ENCODE measurements at regions not wholly inside any gene's neighbourhood (a gene's known extent, or its start where the extent isn't known, plus 50 kb on each side); places are given as distances from the start of the nearest gene placed in this dataset.

- ChIA-PET CTCF (no interaction called here), POLR2A (no interaction called here)
- H3K4me1 ChIP-seq (ENCODE audit: control insufficient read depth, insufficient read depth, low read length) = no peaks in the 10 kb centered on the region
- H3K4me3 ChIP-seq (ENCODE audit: low read depth, low read length) = no peak overlapping the region
- TF ChIP-seq ZFP3 (tag by site-specific recombination; IDR thresholded peaks at IDR 0.05; ENCODE audit: low read depth) (no peak), ZNF239 (tag by site-specific recombination; IDR thresholded peaks at IDR 0.05) (no peak), ZIC2 (tag by site-specific recombination; IDR thresholded peaks at IDR 0.05) (no peak), REST (tag by site-specific recombination; IDR thresholded peaks at IDR 0.05) (no peak), ZNF785 (tag by site-specific recombination; IDR thresholded peaks at IDR 0.05) (no peak), ZNF114 (tag by site-specific recombination; IDR thresholded peaks at IDR 0.05) (no peak), ZNF621 (tag by site-specific recombination; IDR thresholded peaks at IDR 0.05) (no peak), ZNF521 (tag by site-specific recombination; IDR thresholded peaks at IDR 0.05) (no peak), GLIS2 (tag by site-specific recombination; IDR thresholded peaks at IDR 0.05) (no peak), ZNF202 (tag by site-specific recombination; IDR thresholded peaks at IDR 0.05; ENCODE audit: borderline replicate concordance) (no peak), ZNF514 (tag by site-specific recombination; IDR thresholded peaks at IDR 0.05) (no peak), ZBTB1 (tag by site-specific recombination; IDR thresholded peaks at IDR 0.05) (no peak), BCL11A (tag by site-specific recombination; IDR thresholded peaks at IDR 0.05; ENCODE audit: low read depth) (no peak), ZNF24 (tag by site-specific recombination; IDR thresholded peaks at IDR 0.05) (no peak), ZNF214 (tag by site-specific recombination; IDR thresholded peaks at IDR 0.05; ENCODE audit: borderline replicate concordance) (no peak), ZNF155 (tag by site-specific recombination; IDR thresholded peaks at IDR 0.05) (no peak), ZNF341 (tag by site-specific recombination; IDR thresholded peaks at IDR 0.05; ENCODE audit: low read depth) (no peak), ZNF2 (tag by site-specific recombination; IDR thresholded peaks at IDR 0.05) (no peak), ZNF121 (tag by site-specific recombination; IDR thresholded peaks at IDR 0.05) (no peak), ZBTB44 (tag by site-specific recombination; IDR thresholded peaks at IDR 0.05) (no peak)
- H3K9me3 ChIP-seq (ENCODE audit: control insufficient read depth, insufficient read depth, low read depth, low read length) = no peaks in the 10 kb centered on the region
- H3K36me3 ChIP-seq (ENCODE audit: control insufficient read depth in 2 of 2, insufficient read depth in 1 of 2, low read length in 2 of 2) = no peaks in the 10 kb centered on the region
- H3K27ac ChIP-seq (ENCODE audit: extremely low read depth, low read depth, low read length) = no peak overlapping the region
Measured at GRCh38 chr9:103992938-103993579, 101.0 kb upstream of the SMC2 start.

- no peak overlapping the region for H3K4me3 ChIP-seq (ENCODE audit: low read depth, low read length)
Measured at GRCh38 chr9:103997856-103998370, 96.2 kb upstream of the SMC2 start.

More at GRCh38 chr9:103997856-103998370, 96.2 kb upstream of the SMC2 start:
- no peak for TF ChIP-seq EGR2 (tag by site-specific recombination; IDR thresholded peaks at IDR 0.05; ENCODE audit: low read depth)
- TF ChIP-seq ZNF174 (tag by site-specific recombination; IDR thresholded peaks at IDR 0.05) = no peak
- no peak for TF ChIP-seq ZNF585B (tag by site-specific recombination; IDR thresholded peaks at IDR 0.05)
- no peak for TF ChIP-seq ZNF266 (tag by site-specific recombination; IDR thresholded peaks at IDR 0.05; ENCODE audit: low read depth)
- TF ChIP-seq ZNF169 (tag by site-specific recombination; IDR thresholded peaks at IDR 0.05) = no peak
- no peak for TF ChIP-seq PRDM1 (tag by site-specific recombination; IDR thresholded peaks at IDR 0.05)
- no peak for TF ChIP-seq SP3 (tag by site-specific recombination; IDR thresholded peaks at IDR 0.05)
- no peak for TF ChIP-seq ZNF501 (tag by site-specific recombination; IDR thresholded peaks at IDR 0.05)
- TF ChIP-seq ZNF341 (tag by site-specific recombination; IDR thresholded peaks at IDR 0.05; ENCODE audit: low read depth) = no peak
- no peak for TF ChIP-seq ZFP3 (tag by site-specific recombination; IDR thresholded peaks at IDR 0.05; ENCODE audit: low read depth)
- ChIA-PET CTCF (no interaction called here), POLR2A (no interaction called here)
- Histone ChIP-seq H3K36me3 (ENCODE audit: control insufficient read depth in 2 of 2, insufficient read depth in 1 of 2, low read length in 2 of 2) (no peaks in the 10 kb centered on the region), H3K27ac (ENCODE audit: extremely low read depth, low read depth, low read length) (no peak overlapping the region), H3K4me1 (ENCODE audit: control insufficient read depth, insufficient read depth, low read length) (no peaks in the 10 kb centered on the region), H3K9me3 (ENCODE audit: control insufficient read depth, insufficient read depth, low read depth, low read length) (no peaks in the 10 kb centered on the region)
